K562 (cell line): ENCODE measurements at regions not wholly inside any gene's neighbourhood (a gene's known extent, or its start where the extent isn't known, plus 50 kb on each side); places are given as distances from the start of the nearest gene placed in this dataset.
A peak's percentile ranks its signal among the peaks of the same experiment; 100 is the strongest.

ENCODE experiments used
- ATF4 ChIP-seq: fragments of 450-650 bp; formaldehyde crosslinking; IDR thresholded peaks from 2 replicates; pipeline ENCODE4 v1.4.0; 2022; ENCODE audit warnings: mild to moderate bottlenecking, moderate library complexity
- BRD9 ChIP-seq: fragments of 450-650 bp; IDR thresholded peaks from 2 replicates; pipeline ENCODE4 v1.6.1; 2018; ENCODE audit warnings: low read depth; ENCODE audit not compliant: partially characterized antibody
- ESRRB ChIP-seq: fragments of 250-450 bp; sonication (Bioruptor Pico); IDR thresholded peaks from 2 replicates; pipeline ENCODE4 v1.5.0; 2020; ENCODE audit warnings: mild to moderate bottlenecking, moderate library complexity, borderline replicate concordance
- GMEB1 ChIP-seq: fragments of 250-450 bp; sonication (Bioruptor Pico); IDR thresholded peaks from 2 replicates; pipeline ENCODE4 v1.4.0; 2020; ENCODE audit warnings: mild to moderate bottlenecking
- HIVEP1 ChIP-seq: fragments of 250-450 bp; sonication (Bioruptor Pico); IDR thresholded peaks from 2 replicates; pipeline ENCODE4 v1.4.0; 2020; ENCODE audit warnings: mild to moderate bottlenecking
- HNRNPLL ChIP-seq: fragments of 200-400 bp; formaldehyde crosslinking; IDR thresholded peaks from 2 replicates; pipeline ENCODE4 v1.6.1; 2017; ENCODE audit warnings: low read length, low read depth, mild to moderate bottlenecking; ENCODE audit not compliant: poor library complexity, severe bottlenecking
- HOXB6 ChIP-seq: fragments of 250-450 bp; sonication (Bioruptor Pico); IDR thresholded peaks from 2 replicates; pipeline ENCODE4 v1.5.1; 2022; ENCODE audit warnings: mild to moderate bottlenecking, borderline replicate concordance
- MXI1 ChIP-seq: IDR thresholded peaks from 2 replicates; pipeline ENCODE4 v1.6.1; 2011; ENCODE audit warnings: low read depth, mild to moderate bottlenecking, improper control_type of control experiment, low read length
- NR3C1 ChIP-seq: sonication (generic); formaldehyde crosslinking; IDR thresholded peaks from 2 replicates; pipeline ENCODE4 v1.8.1; 2022; ENCODE audit warnings: missing genetic modification reagents
- PCBP2 ChIP-seq: fragments of 200-400 bp; formaldehyde crosslinking; IDR thresholded peaks from 2 replicates; pipeline ENCODE4 v1.6.1; 2018; ENCODE audit warnings: low read length, low read depth, mild to moderate bottlenecking, moderate library complexity; ENCODE audit not compliant: poor library complexity, severe bottlenecking
- PTRF ChIP-seq: fragments of 450-650 bp; IDR thresholded peaks from 2 replicates; pipeline ENCODE4 v1.6.1; 2016; ENCODE audit warnings: mild to moderate bottlenecking, missing genetic modification characterization, missing compliant biosample characterization
- RUNX1 ChIP-seq: sonication (generic); IDR thresholded peaks from 2 replicates; pipeline ENCODE4 v1.6.1; 2016; ENCODE audit warnings: antibody characterized with exemption, low read depth
- SIRT6 ChIP-seq: IDR thresholded peaks from one replicate; pipeline ENCODE4 v1.6.1; 2012; ENCODE audit warnings: low read depth, mild to moderate bottlenecking, control low read depth, inconsistent platforms, low read length, moderate library complexity
- SMAD4 ChIP-seq: fragments of 250-450 bp; sonication (Bioruptor Pico); conservative IDR thresholded peaks from 2 replicates; pipeline ENCODE4 v1.8.0; 2021; ENCODE audit warnings: inconsistent platforms, mild to moderate bottlenecking, moderate library complexity
- XRCC4 ChIP-seq: IDR thresholded peaks from one replicate; pipeline ENCODE4 v1.6.1; 2011; ENCODE audit not compliant: insufficient read depth, insufficient read length; ENCODE audit errors: extremely low read depth
- ZNF311 ChIP-seq: fragments of 250-450 bp; sonication (Bioruptor Pico); IDR thresholded peaks from 2 replicates; pipeline ENCODE4 v1.4.0; 2020; ENCODE audit warnings: mild to moderate bottlenecking, moderate library complexity
- ZNF354B ChIP-seq: fragments of 250-450 bp; sonication (Bioruptor Pico); IDR thresholded peaks from 2 replicates; pipeline ENCODE4 v1.4.0; 2020
- ZNF551 ChIP-seq: fragments of 250-450 bp; sonication (Bioruptor Pico); IDR thresholded peaks from 2 replicates; pipeline ENCODE4 v1.5.0; 2021; ENCODE audit warnings: mild to moderate bottlenecking, moderate library complexity
- TF ChIP-seq, protein P1 (sequence below): fragments of 200-800 bp; sonication (Bioruptor generic); IDR thresholded peaks from 2 replicates; pipeline ENCODE4 v1.6.1; 2017; ENCODE audit warnings: missing genetic modification characterization, missing compliant biosample characterization
- TF ChIP-seq, protein P2 (sequence below): sonication (generic); formaldehyde crosslinking; IDR thresholded peaks from 2 replicates; pipeline ENCODE4 v1.8.1; 2023; ENCODE audit warnings: mild to moderate bottlenecking, missing genetic modification reagents
- TF ChIP-seq, protein P3 (sequence below): fragments of 450-650 bp; IDR thresholded peaks from 2 replicates; pipeline ENCODE4 v1.6.1; 2016
- TF ChIP-seq, protein P4 (sequence below): fragments of 450-650 bp; formaldehyde crosslinking; IDR thresholded peaks from 2 replicates; pipeline ENCODE4 v1.4.0; 2020; ENCODE audit warnings: mild to moderate bottlenecking, moderate library complexity

GRCh38 chr16:85316321-85316919, 204.1 kb upstream of the CIBAR2 start (continued):
- TF ChIP-seq, protein P1, sequence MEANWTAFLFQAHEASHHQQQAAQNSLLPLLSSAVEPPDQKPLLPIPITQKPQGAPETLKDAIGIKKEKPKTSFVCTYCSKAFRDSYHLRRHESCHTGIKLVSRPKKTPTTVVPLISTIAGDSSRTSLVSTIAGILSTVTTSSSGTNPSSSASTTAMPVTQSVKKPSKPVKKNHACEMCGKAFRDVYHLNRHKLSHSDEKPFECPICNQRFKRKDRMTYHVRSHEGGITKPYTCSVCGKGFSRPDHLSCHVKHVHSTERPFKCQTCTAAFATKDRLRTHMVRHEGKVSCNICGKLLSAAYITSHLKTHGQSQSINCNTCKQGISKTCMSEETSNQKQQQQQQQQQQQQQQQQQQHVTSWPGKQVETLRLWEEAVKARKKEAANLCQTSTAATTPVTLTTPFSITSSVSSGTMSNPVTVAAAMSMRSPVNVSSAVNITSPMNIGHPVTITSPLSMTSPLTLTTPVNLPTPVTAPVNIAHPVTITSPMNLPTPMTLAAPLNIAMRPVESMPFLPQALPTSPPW (CRISPR knock-in tag), result peak; percentile 54
- TF ChIP-seq SIRT6 (no peak), ZNF311 (CRISPR knock-in tag) (no peak), MXI1 (no peak), ESRRB (CRISPR knock-in tag) (no peak), GMEB1 (CRISPR knock-in tag) (no peak), NR3C1 (no peak), BRD9 (peak; percentile 60), ZNF551 (no peak), PCBP2 (no peak), ATF4 (no peak), SMAD4 (CRISPR knock-in tag) (peak; percentile 56), HIVEP1 (no peak), HOXB6 (CRISPR knock-in tag) (no peak), PTRF (tag) (no peak), ZNF354B (no peak), HNRNPLL (no peak), RUNX1 (no peak), XRCC4 (no peak)
- TF ChIP-seq, protein P2, sequence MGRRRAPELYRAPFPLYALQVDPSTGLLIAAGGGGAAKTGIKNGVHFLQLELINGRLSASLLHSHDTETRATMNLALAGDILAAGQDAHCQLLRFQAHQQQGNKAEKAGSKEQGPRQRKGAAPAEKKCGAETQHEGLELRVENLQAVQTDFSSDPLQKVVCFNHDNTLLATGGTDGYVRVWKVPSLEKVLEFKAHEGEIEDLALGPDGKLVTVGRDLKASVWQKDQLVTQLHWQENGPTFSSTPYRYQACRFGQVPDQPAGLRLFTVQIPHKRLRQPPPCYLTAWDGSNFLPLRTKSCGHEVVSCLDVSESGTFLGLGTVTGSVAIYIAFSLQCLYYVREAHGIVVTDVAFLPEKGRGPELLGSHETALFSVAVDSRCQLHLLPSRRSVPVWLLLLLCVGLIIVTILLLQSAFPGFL (CRISPR knock-in tag), result no peak
- TF ChIP-seq, protein P3, sequence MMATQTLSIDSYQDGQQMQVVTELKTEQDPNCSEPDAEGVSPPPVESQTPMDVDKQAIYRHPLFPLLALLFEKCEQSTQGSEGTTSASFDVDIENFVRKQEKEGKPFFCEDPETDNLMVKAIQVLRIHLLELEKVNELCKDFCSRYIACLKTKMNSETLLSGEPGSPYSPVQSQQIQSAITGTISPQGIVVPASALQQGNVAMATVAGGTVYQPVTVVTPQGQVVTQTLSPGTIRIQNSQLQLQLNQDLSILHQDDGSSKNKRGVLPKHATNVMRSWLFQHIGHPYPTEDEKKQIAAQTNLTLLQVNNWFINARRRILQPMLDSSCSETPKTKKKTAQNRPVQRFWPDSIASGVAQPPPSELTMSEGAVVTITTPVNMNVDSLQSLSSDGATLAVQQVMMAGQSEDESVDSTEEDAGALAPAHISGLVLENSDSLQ, result no peak; the same call in 1 of the 2 replicates
- TF ChIP-seq, protein P4, sequence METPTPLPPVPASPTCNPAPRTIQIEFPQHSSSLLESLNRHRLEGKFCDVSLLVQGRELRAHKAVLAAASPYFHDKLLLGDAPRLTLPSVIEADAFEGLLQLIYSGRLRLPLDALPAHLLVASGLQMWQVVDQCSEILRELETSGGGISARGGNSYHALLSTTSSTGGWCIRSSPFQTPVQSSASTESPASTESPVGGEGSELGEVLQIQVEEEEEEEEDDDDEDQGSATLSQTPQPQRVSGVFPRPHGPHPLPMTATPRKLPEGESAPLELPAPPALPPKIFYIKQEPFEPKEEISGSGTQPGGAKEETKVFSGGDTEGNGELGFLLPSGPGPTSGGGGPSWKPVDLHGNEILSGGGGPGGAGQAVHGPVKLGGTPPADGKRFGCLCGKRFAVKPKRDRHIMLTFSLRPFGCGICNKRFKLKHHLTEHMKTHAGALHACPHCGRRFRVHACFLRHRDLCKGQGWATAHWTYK (CRISPR knock-in tag), result peak; percentile 49; the same call in 1 of the 2 replicates
